ENCODE measurements at regions not wholly inside any gene's neighbourhood (a gene's known extent, or its start where the extent isn't known, plus 50 kb on each side); places are given as distances from the start of the nearest gene placed in this dataset.
A peak's percentile ranks its signal among the peaks of the same experiment; 100 is the strongest.

DNA sequence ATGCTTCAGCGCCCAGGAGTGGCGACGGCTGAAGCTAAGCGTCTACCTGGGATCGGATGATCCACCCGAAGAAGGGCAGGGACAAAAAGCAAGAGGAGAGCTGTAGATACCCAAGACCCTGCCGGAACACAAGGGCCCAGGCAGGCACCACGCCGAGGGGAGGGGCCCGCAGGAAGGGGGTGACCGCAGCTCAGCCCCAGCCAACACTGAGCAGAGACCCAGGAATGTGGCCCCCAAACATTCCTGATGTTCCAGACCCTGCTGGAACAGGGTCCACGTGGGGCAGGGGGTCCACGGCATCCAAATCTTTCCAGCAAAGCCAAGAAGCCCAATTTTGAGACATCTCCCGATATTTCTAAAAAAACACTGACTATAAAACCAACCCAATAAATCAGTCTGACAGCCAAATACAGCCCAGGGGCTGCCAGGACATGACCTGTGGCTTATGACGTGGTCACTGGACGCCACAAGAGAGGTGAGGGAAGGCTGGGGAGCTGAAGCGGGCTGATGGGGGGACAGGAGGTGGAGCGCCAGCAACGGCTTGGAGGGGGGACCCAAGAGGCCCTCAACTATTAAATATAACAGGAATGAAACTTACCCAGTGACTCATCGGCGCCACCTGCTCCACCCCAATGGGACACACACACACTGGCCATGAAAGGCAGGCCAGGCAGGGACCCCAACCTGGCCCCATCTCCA, 58.9 kb downstream of the NCOR2 start:
- Histone ChIP-seq H3K79me2 (ENCODE audit: control insufficient read depth, insufficient read depth, low read length) (peaks cover 34% of the 10 kb centered on the region), H4K20me1 (ENCODE audit: control insufficient read depth, insufficient read depth) (peaks cover 9% of the 10 kb centered on the region), H3K27ac (ENCODE audit: control insufficient read depth, insufficient read depth) (no peak overlapping the region), H2AFZ (ENCODE audit: control insufficient read depth, low read depth, low read length) (no peak overlapping the region), H3K4me3 (no peak overlapping the region), H3K9ac (ENCODE audit: control insufficient read depth, insufficient read depth, low read length) (no peak overlapping the region), H3K36me3 (ENCODE audit: control insufficient read depth in 2 of 2, insufficient read depth in 2 of 2, low read length in 1 of 2) (peaks cover 2% of the 10 kb centered on the region in 2 experiments; a peak in 3 of 4 replicates), H3K9me3 (replicated peaks; ENCODE audit: control insufficient read depth, insufficient read depth, low read length) (no peaks in the 10 kb centered on the region), H3K27me3 (replicated peaks in 1 of 2; ENCODE audit: control insufficient read depth in 2 of 2, insufficient read depth in 2 of 2, low read length in 1 of 2) (no peaks in the 10 kb centered on the region), H3K4me2 (ENCODE audit: control insufficient read depth, insufficient read depth) (no peak overlapping the region), H3K4me1 (ENCODE audit: control insufficient read depth, insufficient read depth, low read length) (peaks cover 11% of the 10 kb centered on the region)
- ChIA-PET RAD21 (ENCODE audit: unreplicated experiment) (no interaction called here), SMC1A (ENCODE audit: uncharacterized antibody, unreplicated experiment) (interaction anchor here (0.6 kb wide), 1 partner anchor 37 kb away, joined by 4 read pairs; no protein-coding TSS in a partner anchor), CTCF (interaction anchor here (0.8 kb wide), 1 partner anchor 11 kb away, joined by 3 read pairs; no protein-coding TSS in a partner anchor), POLR2A (no interaction called here)
- ATAC-seq (peak; percentile 66), FAIRE-seq (no peak), DNase-seq (ENCODE audit: low read depth, low spot score) (no peak)
- in situ Hi-C loops (cut with MboI) (no loop called here), intact Hi-C loops (cut with micrococcal nuclease; ENCODE audit: unreplicated experiment) (no loop called here)
- BruUV-seq (replicated peaks), result no TSS peak
- 71% methylated on average over 21 of the region's 21 CpGs for WGBS (ENCODE audit: insufficient coverage, insufficient replicate concordance, low lambda C conversion rate, missing lambda C conversion rate)
- TF ChIP-seq RUNX3 (IDR thresholded peaks at IDR 0.05; ENCODE audit: low read length) (peak; percentile 35; the same call in 1 of the 2 replicates), RAD21 (IDR thresholded peaks at IDR 0.05; ENCODE audit: insufficient read depth, low read depth, low read length) (0 out of 2 replicates have a peak, but pooled peaks have one; percentile 29), CTCF (IDR thresholded peaks at IDR 0.05 in 2 of 3, conservative IDR thresholded peaks at IDR 0.05 in 1 of 3; ENCODE audit: control insufficient read depth in 2 of 3, extremely low read depth in 1 of 3, insufficient read depth in 1 of 3, low read depth in 3 of 3, low read length in 3 of 3) (peak in 2 of 3 experiments; percentile 17 to 20; a peak in 2 of 6 replicates), SMC3 (IDR thresholded peaks at IDR 0.05; ENCODE audit: borderline replicate concordance, low read length) (peak; percentile 11; the same call in 1 of the 2 replicates), KLF5 (IDR thresholded peaks at IDR 0.05; ENCODE audit: partially characterized antibody) (no peak), ATF2 (IDR thresholded peaks at IDR 0.05; ENCODE audit: low read length) (no peak)

All from GM12878 (cell line).